T-helper 17 cell (primary cell): ENCODE measurements at regions not wholly inside any gene's neighbourhood (a gene's known extent, or its start where the extent isn't known, plus 50 kb on each side); places are given as distances from the start of the nearest gene placed in this dataset.

Experiments used
- ATAC-seq: fragments of 150-1000 bp; cut with Tn5 transposase; 2 replicates; pipeline ENCODE4 v1.10.0; 2021; ENCODE audit warnings: mild to moderate bottlenecking, moderate library complexity
- DNase-seq, 3 donors: peaks; one replicate each; pipeline versions ENCODE4 v3.0.0 to v3.0.0-alpha.2; 2020 to 2021
- H3K9me3 ChIP-seq: one replicate; pipeline ENCODE4 v1.7.0; 2013; ENCODE audit warnings: low read length, mild to moderate bottlenecking; ENCODE audit not compliant: control insufficient read depth, poor library complexity, severe bottlenecking
- H3K27ac Mint-ChIP-seq: one replicate; pipeline ENCODE4 v1.8.0; 2022; ENCODE audit warnings: mild to moderate bottlenecking, moderate library complexity, mixed read lengths
- H3K27me3 Mint-ChIP-seq: one replicate; pipeline ENCODE4 v1.8.0; 2022; ENCODE audit warnings: mixed read lengths
- H3K36me3 Mint-ChIP-seq: one replicate; pipeline ENCODE4 v1.8.0; 2022; ENCODE audit warnings: low read depth, mixed read lengths
- H3K4me1 Mint-ChIP-seq: one replicate; pipeline ENCODE4 v1.8.0; 2022; ENCODE audit warnings: mild to moderate bottlenecking, mixed read lengths
- H3K4me3 Mint-ChIP-seq: one replicate; pipeline ENCODE4 v1.8.0; 2022; ENCODE audit warnings: mild to moderate bottlenecking, moderate library complexity, mixed read lengths

DNA sequence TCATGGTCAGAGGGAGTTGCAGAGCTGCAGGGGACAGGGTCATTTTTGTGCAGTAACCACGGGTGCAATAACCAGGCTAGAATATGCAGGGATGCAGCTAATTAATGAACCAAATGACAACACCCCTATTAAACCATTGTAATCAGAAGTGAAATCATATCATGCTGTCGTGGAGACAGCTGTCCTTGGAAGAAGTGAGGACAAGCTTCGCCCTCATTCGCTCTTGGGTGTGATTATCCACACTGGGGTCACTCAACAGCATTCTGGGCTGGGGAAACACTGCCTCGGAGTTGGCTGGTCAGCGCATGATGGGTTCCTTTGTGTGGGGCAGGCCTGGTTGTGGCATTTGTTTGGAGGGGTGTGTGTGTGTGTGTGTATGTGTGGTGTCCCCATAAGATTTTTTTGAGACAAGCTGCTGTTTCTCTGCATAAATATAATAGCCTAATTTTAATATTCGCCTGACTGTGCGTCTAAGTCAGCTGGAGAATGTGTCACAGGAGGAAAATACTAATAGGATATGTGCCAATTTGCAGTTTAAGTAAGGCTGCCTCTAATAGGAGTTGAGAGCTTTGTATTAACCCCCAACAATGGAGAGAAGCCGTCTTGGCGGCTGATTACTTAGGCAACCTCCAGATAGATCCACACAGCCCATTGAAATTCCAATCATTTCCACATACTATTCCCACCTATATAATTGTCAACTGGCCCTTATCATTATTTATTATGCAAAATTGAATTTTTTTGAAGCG lies 149.4 kb downstream of the DNAJB6 start:
- no peaks in the 10 kb centered on the region for H3K27me3 Mint-ChIP-seq
- peak overlapping the region; percentile 84 for H3K27ac Mint-ChIP-seq
- DNase-seq (no peak), ATAC-seq (no peak)
- peaks cover 18% of the 10 kb centered on the region for H3K4me1 Mint-ChIP-seq
- peaks cover 2% of the 10 kb centered on the region for H3K9me3 ChIP-seq
- no peak overlapping the region for H3K4me3 Mint-ChIP-seq
- no peaks in the 10 kb centered on the region for H3K36me3 Mint-ChIP-seq

DNA sequence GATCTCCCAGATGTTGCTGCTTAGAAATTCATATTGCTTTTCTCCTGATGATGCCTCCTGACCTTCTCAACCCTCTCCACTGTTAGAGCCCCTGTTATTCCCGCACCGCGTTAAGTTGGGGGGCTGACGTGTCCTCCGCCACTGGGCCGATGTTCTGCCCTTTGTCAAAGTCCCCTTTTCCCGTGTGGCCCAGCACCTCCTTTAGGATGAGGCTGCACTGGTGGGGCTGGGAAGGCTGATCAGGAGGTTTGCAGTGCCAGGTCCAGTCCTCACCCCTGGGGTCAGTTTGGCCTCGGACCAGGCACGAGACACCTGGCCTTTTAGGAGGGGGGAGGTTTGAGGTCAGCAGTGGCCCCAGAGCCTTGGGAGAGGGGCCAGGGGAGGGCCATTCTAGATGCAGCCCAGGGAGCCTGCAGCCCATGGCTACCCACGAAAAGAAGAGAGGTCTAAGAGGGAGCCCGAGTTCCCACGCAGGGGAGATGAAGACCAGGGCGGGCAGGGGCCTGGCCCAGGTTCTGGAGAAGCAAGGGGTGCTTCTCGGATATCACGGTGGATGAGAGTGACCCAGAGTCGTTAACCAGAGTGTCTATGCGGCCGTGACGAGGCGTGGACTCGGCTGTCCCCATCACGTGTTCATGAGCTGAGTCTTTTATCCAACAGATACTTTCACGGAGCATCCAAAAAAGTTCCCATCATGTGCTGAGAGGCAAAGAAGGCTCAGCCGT lies 150.4 kb downstream of the DNAJB6 start:
- H3K27ac Mint-ChIP-seq = no peak overlapping the region
- H3K4me3 Mint-ChIP-seq = no peak overlapping the region
- ATAC-seq (no peak), DNase-seq (no peak)
- no peaks in the 10 kb centered on the region for H3K27me3 Mint-ChIP-seq
- H3K4me1 Mint-ChIP-seq = peaks cover 21% of the 10 kb centered on the region
- peaks cover 2% of the 10 kb centered on the region for H3K9me3 ChIP-seq
- H3K36me3 Mint-ChIP-seq = no peaks in the 10 kb centered on the region

DNA sequence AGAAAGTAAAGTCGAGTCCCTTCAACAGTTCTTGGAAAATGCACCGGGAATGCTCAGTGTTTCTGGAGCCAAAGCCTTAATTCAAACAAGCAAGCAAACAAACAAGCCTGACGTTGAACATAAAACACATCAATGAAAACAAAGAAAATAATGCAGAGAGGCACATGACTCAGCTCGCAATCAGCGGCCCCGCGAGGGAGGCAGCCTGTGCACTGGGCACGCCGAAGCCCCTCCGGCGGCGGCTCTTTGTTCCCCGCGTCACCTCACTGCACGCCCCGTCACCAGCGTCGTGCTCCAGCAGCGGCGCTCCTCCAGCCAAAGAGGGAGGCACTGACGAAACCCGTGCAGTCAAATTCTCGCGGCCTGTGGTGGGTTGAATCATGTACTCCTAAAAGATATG lies 151.5 kb downstream of the DNAJB6 start:
- H3K9me3 ChIP-seq = peaks cover 2% of the 10 kb centered on the region
- Mint-ChIP-seq H3K27ac (no peak overlapping the region), H3K4me1 (peaks cover 24% of the 10 kb centered on the region), H3K27me3 (no peaks in the 10 kb centered on the region), H3K36me3 (no peaks in the 10 kb centered on the region), H3K4me3 (no peak overlapping the region)
- DNase-seq = no peak
- no peak for ATAC-seq

DNA sequence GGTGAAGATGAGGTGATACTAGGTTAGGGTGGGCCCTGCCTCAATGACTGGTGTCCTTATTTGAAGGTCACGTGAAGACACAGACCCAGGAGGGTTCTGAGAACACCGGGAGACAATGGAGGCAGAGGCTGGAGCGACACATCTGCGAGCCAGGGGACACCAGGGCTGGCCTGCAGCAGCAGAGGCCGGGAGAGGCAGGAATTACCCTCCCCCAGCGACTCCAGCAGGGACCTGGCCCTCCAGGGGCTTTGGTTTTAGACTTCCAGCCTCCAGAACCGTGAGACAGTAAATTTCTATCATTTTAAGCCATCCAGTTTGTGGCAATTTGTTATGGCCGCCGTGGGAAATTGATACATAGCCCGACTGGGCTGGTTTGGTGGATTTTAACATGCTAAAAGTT lies 152.2 kb downstream of the DNAJB6 start:
- Mint-ChIP-seq H3K36me3 (no peaks in the 10 kb centered on the region), H3K27me3 (no peaks in the 10 kb centered on the region), H3K27ac (peak overlapping the region; percentile 72), H3K4me3 (no peak overlapping the region), H3K4me1 (peaks cover 28% of the 10 kb centered on the region)
- peaks cover 2% of the 10 kb centered on the region for H3K9me3 ChIP-seq
- ATAC-seq = no peak
- no peak for DNase-seq
